ENCODE measurements at regions not wholly inside any gene's neighbourhood (a gene's known extent, or its start where the extent isn't known, plus 50 kb on each side); places are given as distances from the start of the nearest gene placed in this dataset.

- TF ChIP-seq CTCF (IDR thresholded peaks at IDR 0.05) (no peak), POLR2A (IDR thresholded peaks at IDR 0.05) (no peak), EP300 (IDR thresholded peaks at IDR 0.05) (no peak)
Observed at GRCh38 chr2:144695657-144696056, 175.7 kb upstream of the ZEB2 start.
